ENCODE measurements at regions not wholly inside any gene's neighbourhood (a gene's known extent, or its start where the extent isn't known, plus 50 kb on each side); places are given as distances from the start of the nearest gene placed in this dataset.

DNA sequence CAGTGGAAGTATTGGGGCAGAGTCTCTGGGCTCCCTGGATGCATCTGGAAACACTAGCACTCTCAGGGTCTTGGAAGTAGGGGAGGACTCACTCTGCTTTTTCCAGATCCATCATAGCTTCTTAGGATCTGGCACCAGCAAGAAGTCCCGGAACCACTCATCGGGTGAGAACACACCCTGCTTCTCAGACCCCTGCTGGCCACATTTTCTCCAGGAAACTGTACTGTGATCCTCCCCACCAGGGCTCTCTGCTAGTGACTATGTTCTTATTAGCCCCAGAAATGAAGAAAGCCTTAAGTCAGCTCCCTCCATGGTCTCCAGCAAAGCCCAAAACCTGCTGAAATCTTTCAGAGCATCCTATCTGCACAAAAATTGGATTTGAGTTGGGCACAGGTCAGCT is 197.3 kb upstream of the GADL1 start:
- Histone ChIP-seq H3K27me3 (ENCODE audit: insufficient read depth) (no peaks in the 10 kb centered on the region), H3K79me2 (replicated peaks; ENCODE audit: insufficient read depth) (no peaks in the 10 kb centered on the region), H3K4me2 (no peak overlapping the region), H3K9me2 (ENCODE audit: insufficient read depth) (0 out of 2 replicates have a peak, but pooled peaks cover 5% of the 10 kb centered on the region), H2AFZ (no peak overlapping the region), H3F3A (replicated peaks; ENCODE audit: low read depth) (no peaks in the 10 kb centered on the region), H3K4me1 (ENCODE audit: insufficient read depth) (no peaks in the 10 kb centered on the region), H3K27ac (ENCODE audit: low read depth) (no peak overlapping the region), H4K20me1 (replicated peaks; ENCODE audit: insufficient read depth) (no peaks in the 10 kb centered on the region), H3K36me3 (ENCODE audit: insufficient read depth) (no peaks in the 10 kb centered on the region), H3K4me3 (no peak overlapping the region)
- H3K4me3 Mint-ChIP-seq: no peak overlapping the region
- H3K36me3 Mint-ChIP-seq (ENCODE audit: low read depth): no peaks in the 10 kb centered on the region
- ATAC-seq: no peak
- H3K9me3 Mint-ChIP-seq: no peaks in the 10 kb centered on the region
- peaks cover 2% of the 10 kb centered on the region; the same call in 1 of the 3 replicates for H3K4me1 Mint-ChIP-seq
- H3K27me3 Mint-ChIP-seq (ENCODE audit: insufficient read depth, low read depth, poor library complexity): no peaks in the 10 kb centered on the region
- TF ChIP-seq POLR2AphosphoS5 (IDR thresholded peaks at IDR 0.05; ENCODE audit: low read depth) (no peak), EZH2phosphoT487 (IDR thresholded peaks at IDR 0.05; ENCODE audit: unreplicated experiment) (no peak), EZH2 (IDR thresholded peaks at IDR 0.05; ENCODE audit: low read depth, unreplicated experiment) (no peak), JUNB (IDR thresholded peaks at IDR 0.05; ENCODE audit: unreplicated experiment) (no peak), NANOG (IDR thresholded peaks at IDR 0.05; ENCODE audit: borderline replicate concordance) (no peak), CREB1 (CRISPR knock-in tag; IDR thresholded peaks at IDR 0.05; ENCODE audit: low read depth) (no peak), ZNF114 (CRISPR knock-in tag; IDR thresholded peaks at IDR 0.05) (no peak), STAT1 (IDR thresholded peaks at IDR 0.05; ENCODE audit: unreplicated experiment) (no peak), ZNF331 (CRISPR knock-in tag; IDR thresholded peaks at IDR 0.05; ENCODE audit: low read depth) (no peak), REST (IDR thresholded peaks at IDR 0.05; ENCODE audit: unreplicated experiment) (no peak)
- TF ChIP-seq, protein P1, sequence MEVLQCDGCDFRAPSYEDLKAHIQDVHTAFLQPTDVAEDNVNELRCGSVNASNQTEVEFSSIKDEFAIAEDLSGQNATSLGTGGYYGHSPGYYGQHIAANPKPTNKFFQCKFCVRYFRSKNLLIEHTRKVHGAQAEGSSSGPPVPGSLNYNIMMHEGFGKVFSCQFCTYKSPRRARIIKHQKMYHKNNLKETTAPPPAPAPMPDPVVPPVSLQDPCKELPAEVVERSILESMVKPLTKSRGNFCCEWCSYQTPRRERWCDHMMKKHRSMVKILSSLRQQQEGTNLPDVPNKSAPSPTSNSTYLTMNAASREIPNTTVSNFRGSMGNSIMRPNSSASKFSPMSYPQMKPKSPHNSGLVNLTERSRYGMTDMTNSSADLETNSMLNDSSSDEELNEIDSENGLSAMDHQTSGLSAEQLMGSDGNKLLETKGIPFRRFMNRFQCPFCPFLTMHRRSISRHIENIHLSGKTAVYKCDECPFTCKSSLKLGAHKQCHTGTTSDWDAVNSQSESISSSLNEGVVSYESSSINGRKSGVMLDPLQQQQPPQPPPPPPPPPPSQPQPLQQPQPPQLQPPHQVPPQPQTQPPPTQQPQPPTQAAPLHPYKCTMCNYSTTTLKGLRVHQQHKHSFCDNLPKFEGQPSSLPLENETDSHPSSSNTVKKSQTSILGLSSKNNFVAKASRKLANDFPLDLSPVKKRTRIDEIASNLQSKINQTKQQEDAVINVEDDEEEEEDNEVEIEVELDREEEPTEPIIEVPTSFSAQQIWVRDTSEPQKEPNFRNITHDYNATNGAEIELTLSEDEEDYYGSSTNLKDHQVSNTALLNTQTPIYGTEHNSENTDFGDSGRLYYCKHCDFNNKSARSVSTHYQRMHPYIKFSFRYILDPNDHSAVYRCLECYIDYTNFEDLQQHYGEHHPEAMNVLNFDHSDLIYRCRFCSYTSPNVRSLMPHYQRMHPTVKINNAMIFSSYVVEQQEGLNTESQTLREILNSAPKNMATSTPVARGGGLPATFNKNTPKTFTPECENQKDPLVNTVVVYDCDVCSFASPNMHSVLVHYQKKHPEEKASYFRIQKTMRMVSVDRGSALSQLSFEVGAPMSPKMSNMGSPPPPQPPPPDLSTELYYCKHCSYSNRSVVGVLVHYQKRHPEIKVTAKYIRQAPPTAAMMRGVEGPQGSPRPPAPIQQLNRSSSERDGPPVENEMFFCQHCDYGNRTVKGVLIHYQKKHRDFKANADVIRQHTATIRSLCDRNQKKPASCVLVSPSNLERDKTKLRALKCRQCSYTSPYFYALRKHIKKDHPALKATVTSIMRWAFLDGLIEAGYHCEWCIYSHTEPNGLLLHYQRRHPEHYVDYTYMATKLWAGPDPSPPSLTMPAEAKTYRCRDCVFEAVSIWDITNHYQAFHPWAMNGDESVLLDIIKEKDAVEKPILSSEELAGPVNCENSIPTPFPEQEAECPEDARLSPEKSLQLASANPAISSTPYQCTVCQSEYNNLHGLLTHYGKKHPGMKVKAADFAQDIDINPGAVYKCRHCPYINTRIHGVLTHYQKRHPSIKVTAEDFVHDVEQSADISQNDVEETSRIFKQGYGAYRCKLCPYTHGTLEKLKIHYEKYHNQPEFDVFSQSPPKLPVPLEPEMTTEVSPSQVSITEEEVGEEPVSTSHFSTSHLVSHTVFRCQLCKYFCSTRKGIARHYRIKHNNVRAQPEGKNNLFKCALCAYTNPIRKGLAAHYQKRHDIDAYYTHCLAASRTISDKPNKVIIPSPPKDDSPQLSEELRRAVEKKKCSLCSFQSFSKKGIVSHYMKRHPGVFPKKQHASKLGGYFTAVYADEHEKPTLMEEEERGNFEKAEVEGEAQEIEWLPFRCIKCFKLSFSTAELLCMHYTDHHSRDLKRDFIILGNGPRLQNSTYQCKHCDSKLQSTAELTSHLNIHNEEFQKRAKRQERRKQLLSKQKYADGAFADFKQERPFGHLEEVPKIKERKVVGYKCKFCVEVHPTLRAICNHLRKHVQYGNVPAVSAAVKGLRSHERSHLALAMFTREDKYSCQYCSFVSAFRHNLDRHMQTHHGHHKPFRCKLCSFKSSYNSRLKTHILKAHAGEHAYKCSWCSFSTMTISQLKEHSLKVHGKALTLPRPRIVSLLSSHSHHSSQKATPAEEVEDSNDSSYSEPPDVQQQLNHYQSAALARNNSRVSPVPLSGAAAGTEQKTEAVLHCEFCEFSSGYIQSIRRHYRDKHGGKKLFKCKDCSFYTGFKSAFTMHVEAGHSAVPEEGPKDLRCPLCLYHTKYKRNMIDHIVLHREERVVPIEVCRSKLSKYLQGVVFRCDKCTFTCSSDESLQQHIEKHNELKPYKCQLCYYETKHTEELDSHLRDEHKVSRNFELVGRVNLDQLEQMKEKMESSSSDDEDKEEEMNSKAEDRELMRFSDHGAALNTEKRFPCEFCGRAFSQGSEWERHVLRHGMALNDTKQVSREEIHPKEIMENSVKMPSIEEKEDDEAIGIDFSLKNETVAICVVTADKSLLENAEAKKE (CRISPR knock-in tag; IDR thresholded peaks at IDR 0.05): no peak
- TF ChIP-seq, protein P2, sequence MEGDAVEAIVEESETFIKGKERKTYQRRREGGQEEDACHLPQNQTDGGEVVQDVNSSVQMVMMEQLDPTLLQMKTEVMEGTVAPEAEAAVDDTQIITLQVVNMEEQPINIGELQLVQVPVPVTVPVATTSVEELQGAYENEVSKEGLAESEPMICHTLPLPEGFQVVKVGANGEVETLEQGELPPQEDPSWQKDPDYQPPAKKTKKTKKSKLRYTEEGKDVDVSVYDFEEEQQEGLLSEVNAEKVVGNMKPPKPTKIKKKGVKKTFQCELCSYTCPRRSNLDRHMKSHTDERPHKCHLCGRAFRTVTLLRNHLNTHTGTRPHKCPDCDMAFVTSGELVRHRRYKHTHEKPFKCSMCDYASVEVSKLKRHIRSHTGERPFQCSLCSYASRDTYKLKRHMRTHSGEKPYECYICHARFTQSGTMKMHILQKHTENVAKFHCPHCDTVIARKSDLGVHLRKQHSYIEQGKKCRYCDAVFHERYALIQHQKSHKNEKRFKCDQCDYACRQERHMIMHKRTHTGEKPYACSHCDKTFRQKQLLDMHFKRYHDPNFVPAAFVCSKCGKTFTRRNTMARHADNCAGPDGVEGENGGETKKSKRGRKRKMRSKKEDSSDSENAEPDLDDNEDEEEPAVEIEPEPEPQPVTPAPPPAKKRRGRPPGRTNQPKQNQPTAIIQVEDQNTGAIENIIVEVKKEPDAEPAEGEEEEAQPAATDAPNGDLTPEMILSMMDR (conservative IDR thresholded peaks at IDR 0.05; ENCODE audit: low read depth in 2 of 2): no peak
- TF ChIP-seq, protein P3, sequence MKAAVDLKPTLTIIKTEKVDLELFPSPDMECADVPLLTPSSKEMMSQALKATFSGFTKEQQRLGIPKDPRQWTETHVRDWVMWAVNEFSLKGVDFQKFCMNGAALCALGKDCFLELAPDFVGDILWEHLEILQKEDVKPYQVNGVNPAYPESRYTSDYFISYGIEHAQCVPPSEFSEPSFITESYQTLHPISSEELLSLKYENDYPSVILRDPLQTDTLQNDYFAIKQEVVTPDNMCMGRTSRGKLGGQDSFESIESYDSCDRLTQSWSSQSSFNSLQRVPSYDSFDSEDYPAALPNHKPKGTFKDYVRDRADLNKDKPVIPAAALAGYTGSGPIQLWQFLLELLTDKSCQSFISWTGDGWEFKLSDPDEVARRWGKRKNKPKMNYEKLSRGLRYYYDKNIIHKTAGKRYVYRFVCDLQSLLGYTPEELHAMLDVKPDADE (IDR thresholded peaks at IDR 0.05): no peak
- DNase-seq (ENCODE audit: low spot score): no peak
- H3K27ac Mint-ChIP-seq: no peak overlapping the region
